ENCODE measurements at regions not wholly inside any gene's neighbourhood (a gene's known extent, or its start where the extent isn't known, plus 50 kb on each side); places are given as distances from the start of the nearest gene placed in this dataset.

DNA sequence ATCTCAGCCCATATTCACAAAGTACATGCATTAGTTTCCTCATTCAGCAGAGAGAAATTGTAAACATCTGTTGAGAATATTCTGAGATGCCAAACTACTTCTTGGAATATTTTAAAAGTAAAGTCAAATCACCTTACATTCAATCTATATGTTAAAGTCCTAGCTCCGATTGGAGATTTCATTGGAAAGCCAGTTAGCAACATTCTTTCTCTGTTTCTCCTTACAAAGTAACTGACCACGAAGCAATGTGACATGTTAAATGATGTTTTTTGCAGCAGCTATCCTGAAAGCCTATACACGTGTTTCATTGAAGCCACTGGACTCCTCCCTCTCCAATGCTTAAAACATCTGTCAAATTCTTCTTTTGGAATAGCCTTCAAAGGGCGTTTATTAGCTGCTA lies 379.1 kb upstream of the CCNH start:
- ATAC-seq (no peak), DNase-seq (no peak)
- H3K9me3 ChIP-seq = no peaks in the 10 kb centered on the region
- no peaks in the 10 kb centered on the region for H3K36me3 ChIP-seq (ENCODE audit: low read depth)
- TF ChIP-seq, protein P1, sequence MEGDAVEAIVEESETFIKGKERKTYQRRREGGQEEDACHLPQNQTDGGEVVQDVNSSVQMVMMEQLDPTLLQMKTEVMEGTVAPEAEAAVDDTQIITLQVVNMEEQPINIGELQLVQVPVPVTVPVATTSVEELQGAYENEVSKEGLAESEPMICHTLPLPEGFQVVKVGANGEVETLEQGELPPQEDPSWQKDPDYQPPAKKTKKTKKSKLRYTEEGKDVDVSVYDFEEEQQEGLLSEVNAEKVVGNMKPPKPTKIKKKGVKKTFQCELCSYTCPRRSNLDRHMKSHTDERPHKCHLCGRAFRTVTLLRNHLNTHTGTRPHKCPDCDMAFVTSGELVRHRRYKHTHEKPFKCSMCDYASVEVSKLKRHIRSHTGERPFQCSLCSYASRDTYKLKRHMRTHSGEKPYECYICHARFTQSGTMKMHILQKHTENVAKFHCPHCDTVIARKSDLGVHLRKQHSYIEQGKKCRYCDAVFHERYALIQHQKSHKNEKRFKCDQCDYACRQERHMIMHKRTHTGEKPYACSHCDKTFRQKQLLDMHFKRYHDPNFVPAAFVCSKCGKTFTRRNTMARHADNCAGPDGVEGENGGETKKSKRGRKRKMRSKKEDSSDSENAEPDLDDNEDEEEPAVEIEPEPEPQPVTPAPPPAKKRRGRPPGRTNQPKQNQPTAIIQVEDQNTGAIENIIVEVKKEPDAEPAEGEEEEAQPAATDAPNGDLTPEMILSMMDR (IDR thresholded peaks at IDR 0.05) = no peak
- no peaks in the 10 kb centered on the region for H3K4me1 ChIP-seq (ENCODE audit: low read depth)
- H3K4me3 ChIP-seq = no peak overlapping the region
- intact Hi-C loops (cut with DNase I, micrococcal nuclease) = no loop called here

DNA sequence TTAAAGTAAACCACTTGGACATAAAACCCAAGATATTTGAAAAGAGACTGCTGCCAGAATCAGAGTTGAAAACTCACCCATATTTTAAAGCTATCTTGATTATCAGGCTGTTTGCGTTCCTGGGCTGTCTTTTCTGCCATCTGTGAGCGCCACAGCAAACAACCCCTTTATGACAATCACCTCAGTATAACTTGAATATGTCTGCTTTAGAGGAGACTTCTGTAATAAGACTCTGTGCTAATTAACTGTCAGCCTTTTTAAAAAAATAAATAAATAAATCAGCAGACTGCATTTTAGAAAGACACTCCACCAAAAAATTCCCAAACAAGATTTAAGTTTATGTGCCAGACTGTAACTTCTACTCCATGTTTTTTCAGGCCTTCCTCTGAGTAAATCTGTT lies 375.7 kb upstream of the CCNH start:
- Histone ChIP-seq H3K4me1 (ENCODE audit: low read depth) (no peaks in the 10 kb centered on the region), H3K36me3 (ENCODE audit: low read depth) (no peaks in the 10 kb centered on the region), H3K4me3 (no peak overlapping the region), H3K9me3 (no peaks in the 10 kb centered on the region)
- TF ChIP-seq, protein P1 (IDR thresholded peaks at IDR 0.05) = no peak
- no peak for ATAC-seq
- no peak for DNase-seq
- intact Hi-C loops (cut with DNase I, micrococcal nuclease) = no loop called here

DNA sequence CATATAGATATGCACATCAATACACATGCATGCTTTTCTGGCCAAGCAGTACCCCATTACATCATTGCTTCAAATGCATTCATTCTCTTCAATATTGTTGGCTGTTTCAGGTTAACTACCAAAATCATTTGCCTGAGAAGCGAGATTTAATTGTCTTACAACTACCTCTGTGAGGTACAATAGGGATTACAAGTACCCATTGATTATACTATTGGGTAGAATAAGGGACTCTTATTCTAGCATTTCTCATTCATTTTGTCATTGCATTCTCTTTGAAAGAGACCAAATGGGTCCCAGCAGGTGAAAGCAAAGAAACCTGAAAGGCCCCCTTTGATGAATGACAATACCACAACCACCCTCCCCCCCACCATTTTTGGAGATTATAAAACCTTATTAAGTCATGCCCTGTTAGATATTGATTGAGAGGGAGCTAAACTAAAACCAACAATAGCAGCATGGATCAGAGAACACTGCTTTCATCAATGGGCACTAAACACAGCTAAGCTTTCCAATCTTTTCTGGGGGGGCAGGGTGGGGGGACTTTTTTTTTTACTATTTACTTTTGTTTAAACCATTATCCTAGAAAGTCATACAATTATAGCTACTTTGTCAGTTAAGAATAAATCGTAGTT lies 375.0 kb upstream of the CCNH start:
- H3K4me1 ChIP-seq (ENCODE audit: low read depth) = no peaks in the 10 kb centered on the region
- no peak for ATAC-seq
- H3K4me3 ChIP-seq = no peak overlapping the region
- no peak for DNase-seq
- no peaks in the 10 kb centered on the region for H3K9me3 ChIP-seq
- intact Hi-C loops (cut with DNase I, micrococcal nuclease) = no loop called here
- H3K36me3 ChIP-seq (ENCODE audit: low read depth) = no peaks in the 10 kb centered on the region
- TF ChIP-seq, protein P1 (IDR thresholded peaks at IDR 0.05) = no peak

DNA sequence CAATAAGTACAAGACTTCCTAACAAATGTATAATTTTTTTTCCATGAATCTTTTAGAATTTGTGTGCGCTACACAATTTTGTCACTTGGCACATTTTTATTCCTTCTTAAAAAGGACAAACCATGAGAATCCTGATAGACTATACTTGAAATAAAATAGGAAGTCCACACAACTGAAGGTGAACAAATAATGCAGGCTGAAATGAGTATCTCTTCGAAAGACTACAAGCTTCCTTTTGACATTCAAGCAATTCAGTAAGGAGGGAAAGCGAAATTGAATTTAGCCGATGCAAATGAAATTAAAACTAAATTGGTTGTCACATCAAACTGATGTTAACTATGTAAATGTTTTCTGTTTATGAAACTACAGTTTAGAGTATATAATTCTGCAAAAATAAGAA lies 374.4 kb upstream of the CCNH start:
- ATAC-seq = no peak
- no peaks in the 10 kb centered on the region for H3K9me3 ChIP-seq
- TF ChIP-seq, protein P1 (IDR thresholded peaks at IDR 0.05) = no peak
- intact Hi-C loops (cut with DNase I, micrococcal nuclease) = no loop called here
- no peaks in the 10 kb centered on the region for H3K36me3 ChIP-seq (ENCODE audit: low read depth)
- H3K4me1 ChIP-seq (ENCODE audit: low read depth) = no peaks in the 10 kb centered on the region
- DNase-seq = no peak
- no peak overlapping the region for H3K4me3 ChIP-seq

DNA sequence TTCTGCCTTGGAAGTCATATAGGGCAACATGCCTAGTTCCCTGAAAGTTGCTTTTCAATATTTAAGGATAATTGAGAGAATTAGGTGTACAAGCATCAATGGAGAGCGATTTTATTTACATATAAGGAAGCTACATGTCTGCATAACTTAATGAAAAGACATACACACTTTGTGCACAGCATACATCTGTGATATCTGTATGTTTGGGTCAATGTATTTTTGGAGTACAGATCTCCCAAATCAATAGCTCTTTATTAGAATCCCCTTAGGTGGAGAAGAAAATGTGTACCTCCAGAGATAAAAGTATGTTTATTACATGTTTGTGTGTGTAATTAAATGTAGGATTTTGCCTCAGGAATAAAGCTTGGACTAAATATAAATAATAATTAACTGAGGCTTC lies 373.7 kb upstream of the CCNH start:
- H3K36me3 ChIP-seq (ENCODE audit: low read depth) = no peaks in the 10 kb centered on the region
- ATAC-seq (no peak), DNase-seq (no peak)
- TF ChIP-seq, protein P1 (IDR thresholded peaks at IDR 0.05) = no peak
- H3K4me3 ChIP-seq = no peak overlapping the region
- H3K9me3 ChIP-seq = no peaks in the 10 kb centered on the region
- H3K4me1 ChIP-seq (ENCODE audit: low read depth) = no peaks in the 10 kb centered on the region
- intact Hi-C loops (cut with DNase I, micrococcal nuclease) = no loop called here

Measured in mucosa of descending colon (tissue), 3 donors.